Ishikawa (cell line): ENCODE measurements at regions not wholly inside any gene's neighbourhood (a gene's known extent, or its start where the extent isn't known, plus 50 kb on each side); places are given as distances from the start of the nearest gene placed in this dataset.
A peak's percentile ranks its signal among the peaks of the same experiment; 100 is the strongest.

Source experiments
- CEBPB ChIP-seq: IDR thresholded peaks from 2 replicates; pipeline ENCODE4 v1.6.1; 2012
- CREB1 ChIP-seq: IDR thresholded peaks from 2 replicates; pipeline ENCODE4 v1.6.1; 2012; ENCODE audit warnings: low read depth
- EGR1 ChIP-seq: IDR thresholded peaks from 2 replicates; pipeline ENCODE4 v1.6.1; 2012
- EP300 ChIP-seq: IDR thresholded peaks from 2 replicates; pipeline ENCODE4 v1.6.1; 2012; ENCODE audit warnings: borderline replicate concordance
- FOXM1 ChIP-seq: IDR thresholded peaks from 2 replicates; pipeline ENCODE4 v1.6.1; 2012; ENCODE audit warnings: low read depth, borderline replicate concordance
- MAX ChIP-seq: IDR thresholded peaks from 2 replicates; pipeline ENCODE4 v1.6.1; 2012
- NFIC ChIP-seq: IDR thresholded peaks from 2 replicates; pipeline ENCODE4 v1.6.1; 2012
- RAD21 ChIP-seq: IDR thresholded peaks from 2 replicates; pipeline ENCODE4 v1.6.1; 2012; ENCODE audit warnings: low read depth
- REST ChIP-seq: IDR thresholded peaks from 2 replicates; pipeline ENCODE4 v1.6.1; 2012; ENCODE audit warnings: low read depth, mild to moderate bottlenecking
- TAF1 ChIP-seq: IDR thresholded peaks from 2 replicates; pipeline ENCODE4 v1.6.1; 2012; ENCODE audit warnings: low read depth, mild to moderate bottlenecking
- TCF12 ChIP-seq: IDR thresholded peaks from 2 replicates; pipeline ENCODE4 v1.6.1; 2012; ENCODE audit warnings: low read depth
- TEAD4 ChIP-seq: IDR thresholded peaks from 2 replicates; pipeline ENCODE4 v1.6.1; 2012
- USF1 ChIP-seq: IDR thresholded peaks from 2 replicates; pipeline ENCODE4 v1.6.1; 2012
- YY1 ChIP-seq: IDR thresholded peaks from 2 replicates; pipeline ENCODE4 v1.6.1; 2012; ENCODE audit warnings: low read depth
- ZBTB7A ChIP-seq: IDR thresholded peaks from 2 replicates; pipeline ENCODE4 v1.6.1; 2012; ENCODE audit warnings: low read depth

GRCh38 chr9:129497813-129498450 lies 123.0 kb downstream of the C9orf50 start:
- TF ChIP-seq USF1 (no peak), EGR1 (no peak)

- TF ChIP-seq NFIC (no peak), FOXM1 (no peak), ZBTB7A (no peak), EP300 (no peak), TAF1 (no peak), EGR1 (no peak), RAD21 (no peak), USF1 (no peak)
These were observed 123.7 kb downstream of the C9orf50 start for GRCh38 chr9:129497005-129497812.

- TF ChIP-seq YY1 (no peak), NFIC (peak; percentile 77), TEAD4 (peak; percentile 58; the same call in 1 of the 2 replicates), REST (no peak), RAD21 (peak; percentile 41; the same call in 1 of the 2 replicates), CREB1 (no peak), EGR1 (no peak), TCF12 (peak; percentile 81), EP300 (peak; percentile 69; the same call in 1 of the 2 replicates), USF1 (no peak), CEBPB (no peak), MAX (peak; percentile 57), TAF1 (0 out of 2 replicates have a peak, but pooled peaks have one; percentile 22), FOXM1 (no peak), ZBTB7A (peak; percentile 84; the same call in 1 of the 2 replicates)
These were observed 124.4 kb downstream of the C9orf50 start for GRCh38 chr9:129496473-129497004.

- TF ChIP-seq MAX, result peak; percentile 88
- peak; percentile 14; the same call in 1 of the 2 replicates for TF ChIP-seq RAD21
- TF ChIP-seq CEBPB, result peak; percentile 78
- peak; percentile 70 for TF ChIP-seq USF1
- no peak; the same call in 1 of the 2 replicates for TF ChIP-seq ZBTB7A
- TF ChIP-seq FOXM1, result peak; percentile 52; the same call in 1 of the 2 replicates
- TF ChIP-seq EGR1, result 0 out of 2 replicates have a peak, but pooled peaks have one; percentile 13
- no peak for TF ChIP-seq CREB1
- TF ChIP-seq YY1, result 0 out of 2 replicates have a peak, but pooled peaks have one; percentile 31
- no peak; the same call in none of the 2 replicates for TF ChIP-seq TCF12
- TF ChIP-seq EP300, result peak; percentile 55; the same call in 1 of the 2 replicates
- peak; percentile 67 for TF ChIP-seq NFIC
- TF ChIP-seq TEAD4, result peak; percentile 70
- 0 out of 2 replicates have a peak, but pooled peaks have one; percentile 4 for TF ChIP-seq REST
These were observed 125.1 kb downstream of the C9orf50 start for GRCh38 chr9:129495620-129496472.
